ENCODE measurements at regions not wholly inside any gene's neighbourhood (a gene's known extent, or its start where the extent isn't known, plus 50 kb on each side); places are given as distances from the start of the nearest gene placed in this dataset.

DNA sequence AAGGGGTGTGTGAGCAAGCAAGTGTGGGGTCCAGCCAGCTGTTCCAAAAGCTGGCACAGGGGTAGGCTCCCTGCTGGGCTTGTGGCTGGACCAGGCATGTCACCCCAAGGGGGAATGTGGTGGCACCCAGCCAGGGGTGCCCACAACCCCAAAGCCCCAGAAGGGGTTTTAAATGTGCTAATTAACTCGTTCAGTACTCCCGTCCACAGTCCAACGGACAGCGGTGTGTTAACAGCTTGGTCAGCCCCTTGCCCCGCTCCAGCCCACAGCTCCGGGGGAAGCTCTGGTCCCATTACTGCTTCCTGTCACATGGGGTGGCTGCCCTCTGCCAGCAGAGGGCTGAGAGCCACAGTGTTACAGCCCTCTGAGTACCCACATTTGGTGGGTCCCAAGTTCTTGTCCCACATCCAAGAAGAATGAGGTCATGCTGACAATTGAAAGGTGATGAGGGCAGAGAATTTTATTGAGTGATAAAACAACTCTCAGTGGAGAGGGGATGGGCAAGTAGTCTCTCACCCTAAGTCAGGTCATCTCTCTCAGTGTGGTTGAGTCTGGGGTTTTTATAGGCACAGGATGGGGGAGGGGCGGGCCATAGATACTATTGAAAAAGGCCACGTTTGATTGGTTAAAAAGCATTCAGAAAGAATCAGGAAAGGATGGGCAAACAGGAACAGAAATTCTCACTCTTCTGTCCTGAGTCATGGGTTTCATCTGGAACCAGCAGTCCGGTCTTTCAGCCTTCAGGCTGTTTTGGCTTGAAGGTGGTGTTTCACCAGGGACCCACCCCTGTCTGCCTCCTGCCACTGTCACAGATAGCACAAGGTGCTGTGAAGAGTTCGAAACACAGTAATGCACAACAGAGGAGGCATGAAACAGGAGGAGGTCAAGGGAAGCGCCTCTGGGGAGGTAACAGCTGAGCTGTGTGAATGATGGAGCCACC is 238.5 kb downstream of the NFATC2 start:
- Mint-ChIP-seq H3K4me3 (no peak overlapping the region), H3K27ac (peak overlapping the region in 1 of 3 donors; percentile 60), H3K4me1 (peaks cover 0 to 4% (median 0%) of the 10 kb centered on the region in 4 donors), H3K36me3 (no peaks in the 10 kb centered on the region), H3K9me3 (peaks cover 0 to 4% (median 0%) of the 10 kb centered on the region in 7 donors), H3K27me3 (peaks cover 24% of the 10 kb centered on the region)
- no peak for ATAC-seq (ENCODE audit: low read depth in 2 of 2)
- DNase-seq = no peak
- Histone ChIP-seq H3K4me1 (ENCODE audit: control insufficient read depth, insufficient read depth, low read length, poor library complexity, severe bottlenecking) (peaks cover 4% of the 10 kb centered on the region), H3K4me3 (ENCODE audit: low read depth, low read length) (no peak overlapping the region), H3K9me3 (ENCODE audit: control insufficient read depth in 2 of 2, low read length in 2 of 2) (no peaks in the 10 kb centered on the region), H3K36me3 (ENCODE audit: control insufficient read depth, insufficient read depth, low read length) (no peaks in the 10 kb centered on the region), H3K27ac (ENCODE audit: insufficient read depth, low read length, poor library complexity, severe bottlenecking) (no peak overlapping the region), H3K27me3 (ENCODE audit: control insufficient read depth, insufficient read depth, low read length) (peaks cover 6% of the 10 kb centered on the region)

DNA sequence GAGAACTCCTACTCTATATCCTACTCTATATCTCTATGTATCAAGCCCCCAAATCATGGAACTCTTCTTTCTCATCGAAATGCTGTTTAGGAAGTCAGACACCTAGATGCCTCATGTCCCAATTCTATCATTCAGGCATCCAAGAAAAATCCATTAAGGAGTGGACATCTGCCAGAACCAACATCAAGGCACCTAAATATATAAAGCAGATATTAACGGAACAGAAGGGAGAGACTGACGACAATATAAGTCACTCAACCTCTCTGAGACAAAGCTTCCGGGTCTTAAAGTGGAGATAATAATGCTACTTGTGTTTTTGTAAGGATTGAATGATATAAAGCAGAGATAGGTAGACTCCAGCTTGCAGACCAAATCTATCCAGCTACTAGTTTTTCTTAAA is 241.5 kb downstream of the NFATC2 start:
- H3K9me3 Mint-ChIP-seq = peaks cover 0 to 4% (median 0%) of the 10 kb centered on the region in 7 donors
- H3K36me3 Mint-ChIP-seq = no peaks in the 10 kb centered on the region

DNA sequence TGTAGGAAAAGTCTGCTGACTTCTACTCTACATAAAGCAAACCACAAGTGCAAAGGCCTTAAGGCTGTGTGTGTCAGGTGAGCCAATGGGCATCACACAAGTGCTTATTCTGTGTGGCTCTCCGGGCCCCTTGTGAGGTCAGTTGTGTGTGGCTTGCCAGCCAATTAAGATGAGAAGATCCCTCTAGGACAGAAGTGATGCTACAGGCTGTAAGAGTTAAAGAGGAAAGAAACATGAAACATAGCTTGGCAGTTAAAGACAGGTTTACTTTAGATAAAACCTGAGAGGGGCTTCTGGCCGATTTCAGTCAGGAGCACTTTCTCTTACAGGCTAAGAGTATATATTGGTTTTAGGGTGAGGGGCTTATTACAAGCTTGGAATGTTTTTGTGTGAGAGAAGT is 242.4 kb downstream of the NFATC2 start:
- no peaks in the 10 kb centered on the region for H3K4me1 Mint-ChIP-seq
- ATAC-seq (ENCODE audit: low read depth in 2 of 2) (no peak), DNase-seq (no peak)
- Histone ChIP-seq H3K27me3 (ENCODE audit: control insufficient read depth, insufficient read depth, low read length) (no peaks in the 10 kb centered on the region), H3K4me1 (ENCODE audit: control insufficient read depth, insufficient read depth, low read length, poor library complexity, severe bottlenecking) (no peaks in the 10 kb centered on the region), H3K4me3 (ENCODE audit: low read depth, low read length) (no peak overlapping the region), H3K36me3 (ENCODE audit: control insufficient read depth, insufficient read depth, low read length) (no peaks in the 10 kb centered on the region), H3K9me3 (ENCODE audit: control insufficient read depth in 2 of 2, low read length in 2 of 2) (no peaks in the 10 kb centered on the region), H3K27ac (ENCODE audit: insufficient read depth, low read length, poor library complexity, severe bottlenecking) (no peak overlapping the region)
- H3K4me3 Mint-ChIP-seq = no peak overlapping the region
- peaks cover 9% of the 10 kb centered on the region for H3K27me3 Mint-ChIP-seq
- no peak overlapping the region for H3K27ac Mint-ChIP-seq
- H3K36me3 Mint-ChIP-seq = no peaks in the 10 kb centered on the region
- peaks cover 0 to 4% (median 0%) of the 10 kb centered on the region in 7 donors for H3K9me3 Mint-ChIP-seq

More for the DNA sequence above, 241.5 kb downstream of the NFATC2 start:
- H3K4me1 Mint-ChIP-seq = no peaks in the 10 kb centered on the region
- no peak overlapping the region for H3K4me3 ChIP-seq (ENCODE audit: low read depth, low read length)
- H3K4me1 ChIP-seq (ENCODE audit: control insufficient read depth, insufficient read depth, low read length, poor library complexity, severe bottlenecking) = no peaks in the 10 kb centered on the region
- no peaks in the 10 kb centered on the region for H3K9me3 ChIP-seq (ENCODE audit: control insufficient read depth in 2 of 2, low read length in 2 of 2)
- no peaks in the 10 kb centered on the region for H3K36me3 ChIP-seq (ENCODE audit: control insufficient read depth, insufficient read depth, low read length)
- ATAC-seq (ENCODE audit: low read depth in 2 of 2) (no peak), DNase-seq (no peak)
- no peak overlapping the region for H3K27ac ChIP-seq (ENCODE audit: insufficient read depth, low read length, poor library complexity, severe bottlenecking)
- no peaks in the 10 kb centered on the region for H3K27me3 ChIP-seq (ENCODE audit: control insufficient read depth, insufficient read depth, low read length)
- no peak overlapping the region for H3K27ac Mint-ChIP-seq
- H3K4me3 Mint-ChIP-seq = no peak overlapping the region
- peaks cover 14% of the 10 kb centered on the region for H3K27me3 Mint-ChIP-seq

DNA sequence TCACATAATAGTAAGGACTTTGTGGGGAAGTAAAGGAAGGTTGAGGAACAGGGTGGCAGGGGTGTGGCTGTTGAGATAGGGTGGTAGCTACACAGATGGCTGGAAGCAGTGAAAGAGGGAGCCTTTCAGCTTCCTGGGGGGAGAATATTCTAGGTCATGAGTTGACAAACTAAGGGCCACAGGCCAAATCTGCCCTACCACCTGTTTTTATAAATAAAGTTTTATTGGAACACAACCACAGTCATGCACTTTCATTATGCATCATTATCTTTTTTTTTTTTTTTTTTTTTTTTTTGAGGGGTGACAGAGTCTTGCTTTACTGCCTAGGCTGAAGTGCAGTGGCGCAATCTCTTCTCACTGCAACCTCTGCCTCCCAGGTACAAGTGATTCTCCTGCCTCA is 243.1 kb downstream of the NFATC2 start:
- Mint-ChIP-seq H3K27me3 (peaks cover 13% of the 10 kb centered on the region), H3K36me3 (no peaks in the 10 kb centered on the region), H3K4me3 (no peak overlapping the region)

DNA sequence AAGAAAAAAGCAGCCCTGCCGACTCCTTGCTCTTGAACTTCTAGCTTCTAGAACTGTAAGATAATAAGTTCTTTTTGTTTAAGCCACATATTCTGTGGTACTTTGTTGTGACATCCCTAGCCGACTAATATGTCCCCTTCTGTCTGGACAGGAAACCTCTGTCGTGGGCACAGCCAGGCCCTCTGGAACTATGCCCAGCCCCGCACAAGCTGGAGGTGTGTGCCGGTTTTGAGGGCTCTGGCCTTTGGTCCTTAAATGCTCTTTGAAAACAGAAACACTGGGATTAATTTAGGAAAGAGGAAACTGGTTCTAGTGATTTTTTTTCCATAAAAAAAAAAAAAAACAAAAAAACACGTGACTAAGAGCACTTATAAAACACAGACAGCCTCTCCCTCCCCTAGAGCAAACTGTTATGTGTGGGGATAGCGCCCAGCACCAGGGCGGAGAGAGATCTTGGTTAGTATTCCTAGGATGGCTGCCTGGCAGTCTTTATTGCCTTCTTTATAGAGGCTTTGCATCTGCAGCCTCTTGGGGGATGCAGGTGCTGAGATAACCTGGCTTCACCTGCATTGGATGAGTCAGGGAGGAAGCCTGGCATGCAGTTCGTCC is 244.3 kb downstream of the NFATC2 start:
- H3K4me1 ChIP-seq (ENCODE audit: control insufficient read depth, insufficient read depth, low read length, poor library complexity, severe bottlenecking) = no peaks in the 10 kb centered on the region
- H3K4me3 ChIP-seq (ENCODE audit: low read depth, low read length) = no peak overlapping the region
- H3K27me3 ChIP-seq (ENCODE audit: control insufficient read depth, insufficient read depth, low read length) = no peaks in the 10 kb centered on the region
- Mint-ChIP-seq H3K27me3 (peaks cover 12% of the 10 kb centered on the region), H3K27ac (no peak overlapping the region), H3K9me3 (no peaks in the 10 kb centered on the region), H3K36me3 (no peaks in the 10 kb centered on the region), H3K4me3 (no peak overlapping the region), H3K4me1 (no peaks in the 10 kb centered on the region)
- DNase-seq (no peak), ATAC-seq (ENCODE audit: low read depth in 2 of 2) (no peak)
- H3K9me3 ChIP-seq (ENCODE audit: control insufficient read depth in 2 of 2, low read length in 2 of 2) = no peaks in the 10 kb centered on the region
- H3K36me3 ChIP-seq (ENCODE audit: control insufficient read depth, insufficient read depth, low read length) = no peaks in the 10 kb centered on the region
- no peak overlapping the region for H3K27ac ChIP-seq (ENCODE audit: insufficient read depth, low read length, poor library complexity, severe bottlenecking)

More for the DNA sequence above, 243.1 kb downstream of the NFATC2 start:
- no peak overlapping the region for H3K27ac Mint-ChIP-seq
- Histone ChIP-seq H3K9me3 (ENCODE audit: control insufficient read depth in 2 of 2, low read length in 2 of 2) (no peaks in the 10 kb centered on the region), H3K36me3 (ENCODE audit: control insufficient read depth, insufficient read depth, low read length) (no peaks in the 10 kb centered on the region), H3K27ac (ENCODE audit: insufficient read depth, low read length, poor library complexity, severe bottlenecking) (no peak overlapping the region), H3K27me3 (ENCODE audit: control insufficient read depth, insufficient read depth, low read length) (no peaks in the 10 kb centered on the region), H3K4me3 (ENCODE audit: low read depth, low read length) (no peak overlapping the region), H3K4me1 (ENCODE audit: control insufficient read depth, insufficient read depth, low read length, poor library complexity, severe bottlenecking) (no peaks in the 10 kb centered on the region)
- DNase-seq = no peak
- no peak for ATAC-seq (ENCODE audit: low read depth in 2 of 2)
- peaks cover 0 to 4% (median 0%) of the 10 kb centered on the region in 7 donors for H3K9me3 Mint-ChIP-seq
- no peaks in the 10 kb centered on the region for H3K4me1 Mint-ChIP-seq

DNA sequence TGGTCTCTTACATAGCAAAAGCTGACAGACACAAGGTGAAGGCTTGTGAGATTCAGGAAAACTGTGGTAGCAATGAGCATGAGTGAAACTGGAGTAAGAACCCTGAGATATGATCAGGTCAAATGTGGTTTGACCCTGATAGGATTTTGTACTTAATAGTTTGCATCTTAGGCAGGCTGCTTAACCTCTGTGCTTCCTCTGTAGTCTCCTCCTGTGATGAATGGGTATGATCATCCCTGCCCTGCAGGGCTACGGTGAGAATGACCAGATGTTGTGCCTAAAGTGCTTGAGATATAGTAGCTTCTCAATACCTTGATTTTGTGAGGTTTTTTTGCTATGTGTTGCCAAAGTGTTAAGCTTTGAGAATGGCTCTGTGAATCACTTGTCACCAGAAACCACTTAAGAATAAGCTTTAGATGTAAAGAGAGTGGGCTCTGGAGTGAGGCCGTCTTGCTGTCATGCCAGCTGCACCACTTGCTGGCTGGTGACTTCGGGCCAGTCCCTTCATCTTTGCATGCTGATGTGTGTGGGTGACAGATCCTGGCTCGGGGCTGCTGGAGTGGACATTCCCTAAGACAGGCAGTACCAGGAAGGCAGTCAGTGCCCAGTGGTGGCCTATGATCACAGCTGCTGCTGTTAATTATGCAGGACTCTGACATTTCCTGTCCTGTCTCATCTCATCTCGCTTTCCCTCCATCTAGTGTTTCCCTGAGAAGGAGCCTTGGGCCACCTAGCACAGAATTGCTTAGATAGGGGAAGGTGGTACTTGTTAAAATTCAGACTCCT is 254.7 kb downstream of the NFATC2 start:
- H3K36me3 Mint-ChIP-seq = no peaks in the 10 kb centered on the region
- ATAC-seq (ENCODE audit: low read depth in 2 of 2) (no peak), DNase-seq (no peak)
- peaks cover 7% of the 10 kb centered on the region for H3K27me3 ChIP-seq (ENCODE audit: control insufficient read depth, insufficient read depth, low read length)
- H3K27ac Mint-ChIP-seq = no peak overlapping the region
- no peak overlapping the region for H3K27ac ChIP-seq (ENCODE audit: insufficient read depth, low read length, poor library complexity, severe bottlenecking)
- no peaks in the 10 kb centered on the region for H3K9me3 ChIP-seq (ENCODE audit: control insufficient read depth in 2 of 2, low read length in 2 of 2)
- no peaks in the 10 kb centered on the region for H3K36me3 ChIP-seq (ENCODE audit: control insufficient read depth, insufficient read depth, low read length)
- no peaks in the 10 kb centered on the region for H3K4me1 Mint-ChIP-seq
- peaks cover 14% of the 10 kb centered on the region for H3K27me3 Mint-ChIP-seq
- peaks cover 0 to 1% (median 0%) of the 10 kb centered on the region in 7 donors for H3K9me3 Mint-ChIP-seq
- no peak overlapping the region for H3K4me3 Mint-ChIP-seq
- H3K4me1 ChIP-seq (ENCODE audit: control insufficient read depth, insufficient read depth, low read length, poor library complexity, severe bottlenecking) = no peaks in the 10 kb centered on the region
- no peak overlapping the region for H3K4me3 ChIP-seq (ENCODE audit: low read depth, low read length)

DNA sequence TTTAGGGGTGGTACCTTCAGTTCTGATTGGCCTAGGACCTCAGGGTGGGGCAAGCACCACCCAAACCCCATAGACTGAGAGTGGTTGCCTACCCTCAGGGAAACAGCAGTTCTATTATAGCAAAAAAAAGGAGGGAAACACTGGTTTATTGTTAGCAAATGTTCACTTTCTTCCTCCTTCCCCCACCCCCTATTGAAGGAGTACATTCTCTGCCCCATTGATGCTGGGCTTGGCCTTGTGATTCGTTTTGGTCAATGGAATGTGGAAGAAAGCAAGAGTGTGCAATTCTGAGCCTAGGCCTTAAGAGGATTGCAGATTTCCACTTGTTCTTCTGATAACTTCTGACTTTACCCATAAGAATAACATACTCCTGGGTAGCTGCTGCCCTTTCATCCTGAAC is 255.8 kb downstream of the NFATC2 start:
- Histone ChIP-seq H3K4me1 (ENCODE audit: control insufficient read depth, insufficient read depth, low read length, poor library complexity, severe bottlenecking) (no peaks in the 10 kb centered on the region), H3K27ac (ENCODE audit: insufficient read depth, low read length, poor library complexity, severe bottlenecking) (no peak overlapping the region), H3K27me3 (ENCODE audit: control insufficient read depth, insufficient read depth, low read length) (peaks cover 5% of the 10 kb centered on the region), H3K9me3 (ENCODE audit: control insufficient read depth in 2 of 2, low read length in 2 of 2) (no peaks in the 10 kb centered on the region), H3K4me3 (ENCODE audit: low read depth, low read length) (no peak overlapping the region), H3K36me3 (ENCODE audit: control insufficient read depth, insufficient read depth, low read length) (no peaks in the 10 kb centered on the region)
- no peaks in the 10 kb centered on the region for H3K4me1 Mint-ChIP-seq
- H3K9me3 Mint-ChIP-seq = no peaks in the 10 kb centered on the region
- H3K27me3 Mint-ChIP-seq = peaks cover 14% of the 10 kb centered on the region
- no peak overlapping the region for H3K4me3 Mint-ChIP-seq
- DNase-seq (no peak), ATAC-seq (ENCODE audit: low read depth in 2 of 2) (no peak)
- no peak overlapping the region for H3K27ac Mint-ChIP-seq
- no peaks in the 10 kb centered on the region for H3K36me3 Mint-ChIP-seq

Data from CD4-positive, CD25-positive, alpha-beta regulatory T cell (primary cell).